ENCODE measurements at regions not wholly inside any gene's neighbourhood (a gene's known extent, or its start where the extent isn't known, plus 50 kb on each side); places are given as distances from the start of the nearest gene placed in this dataset.

- intact Hi-C loops (cut with micrococcal nuclease) (no loop called here), dilution Hi-C loops (cut with HindIII; ENCODE audit: low sequenced_read_pairs, unreplicated experiment) (no loop called here), in situ Hi-C loops (cut with MboI; ENCODE audit: low sequenced_read_pairs) (no loop called here)
- H3K27me3 ChIP-seq (ENCODE audit: control insufficient read depth, insufficient read depth, low read length), result no peaks in the 10 kb centered on the region
- H2AFZ ChIP-seq (replicated peaks; ENCODE audit: low read length, poor library complexity), result no peak overlapping the region
- no peaks in the 10 kb centered on the region for H3K9me1 ChIP-seq (ENCODE audit: insufficient read depth, low read length)
- BruUV-seq (replicated peaks), result no TSS peak
- ATAC-seq (ENCODE audit: low read depth) (no peak), DNase-seq (no peak)
- H3K27ac ChIP-seq (ENCODE audit: insufficient read depth, low read length), result no peak overlapping the region
- POLR2A ChIA-PET (ENCODE audit: unreplicated experiment), result no interaction called here
- H3K4me3 ChIP-seq (ENCODE audit: insufficient read depth, low read depth, low read length), result no peak overlapping the region
- H2BK120ac ChIP-seq (ENCODE audit: low read depth, low read length), result no peak overlapping the region
- H3K4me2 ChIP-seq (ENCODE audit: low read depth, low read length), result no peak overlapping the region
- no peak overlapping the region for H2AK9ac ChIP-seq (replicated peaks; ENCODE audit: low read depth, low read length, poor library complexity)
- no peak overlapping the region for H2AK5ac ChIP-seq (ENCODE audit: low read depth, low read length)
- CTCF ChIA-PET, result no interaction called here
- no peak overlapping the region for H2BK15ac ChIP-seq (ENCODE audit: low read depth, low read length)
- no peak overlapping the region for H3K56ac ChIP-seq (ENCODE audit: extremely low read depth, insufficient read depth, low read length)
- no peak overlapping the region for H3K18ac ChIP-seq (ENCODE audit: low read depth, low read length)
- no peak overlapping the region for H3K23ac ChIP-seq (ENCODE audit: low read depth, low read length)
- TF ChIP-seq RFX5 (IDR thresholded peaks at IDR 0.05; ENCODE audit: low read depth, low read length) (no peak), MXI1 (IDR thresholded peaks at IDR 0.05; ENCODE audit: borderline replicate concordance, low read depth, low read length) (no peak), RCOR1 (IDR thresholded peaks at IDR 0.05; ENCODE audit: insufficient replicate concordance, low read length) (no peak), MAZ (IDR thresholded peaks at IDR 0.05; ENCODE audit: borderline replicate concordance, low read depth, low read length) (no peak), MAFK (IDR thresholded peaks at IDR 0.05; ENCODE audit: low read depth, low read length) (no peak), POLR2A (IDR thresholded peaks at IDR 0.05; ENCODE audit: low read depth, low read length) (no peak), USF2 (IDR thresholded peaks at IDR 0.05; ENCODE audit: low read depth, low read length) (no peak), NFE2L2 (IDR thresholded peaks at IDR 0.05; ENCODE audit: low read depth, low read length) (no peak), CEBPB (IDR thresholded peaks at IDR 0.05; ENCODE audit: low read depth, low read length) (no peak), ELK1 (IDR thresholded peaks at IDR 0.05; ENCODE audit: borderline replicate concordance, low read depth, low read length) (no peak), RAD21 (IDR thresholded peaks at IDR 0.05; ENCODE audit: low read length) (no peak), BHLHE40 (IDR thresholded peaks at IDR 0.05; ENCODE audit: low read depth, low read length) (no peak), CTCF (conservative IDR thresholded peaks at IDR 0.05; ENCODE audit: low read depth, low read length) (no peak), FOS (IDR thresholded peaks at IDR 0.05; ENCODE audit: low read depth, low read length) (no peak), SMC3 (IDR thresholded peaks at IDR 0.05; ENCODE audit: low read depth, low read length) (no peak), CHD1 (IDR thresholded peaks at IDR 0.05; ENCODE audit: low read depth, low read length) (no peak)
- no peaks in the 10 kb centered on the region for H3K4me1 ChIP-seq (ENCODE audit: control insufficient read depth, insufficient read depth, low read length)
- no peaks in the 10 kb centered on the region for H3K79me1 ChIP-seq (ENCODE audit: low read depth in 1 of 2, low read length in 2 of 2)
- peaks cover 28% of the 10 kb centered on the region for H3K9me3 ChIP-seq (ENCODE audit: control insufficient read depth, insufficient read depth, low read length)
- 68% methylated on average over 5 of the region's 7 CpGs; no CpG with 5 or more reads in 1 of the 2 experiments for whole genome bisulfite sequencing, 2 experiments (ENCODE audit: extremely low coverage in 2 of 2, insufficient read length in 1 of 2)
- H4K8ac ChIP-seq (ENCODE audit: low read depth in 2 of 2, low read length in 2 of 2), result no peak overlapping the region
- H2BK20ac ChIP-seq (ENCODE audit: low read depth, low read length), result no peak overlapping the region
- no peak overlapping the region for H2BK5ac ChIP-seq (ENCODE audit: low read depth, low read length, poor library complexity, severe bottlenecking)
- H4K91ac ChIP-seq (ENCODE audit: insufficient read depth, low read depth, low read length), result no peak overlapping the region
- H3K36me3 ChIP-seq (ENCODE audit: control insufficient read depth, insufficient read depth, low read length), result no peaks in the 10 kb centered on the region
- H3K4ac ChIP-seq (ENCODE audit: low read depth, low read length), result no peak overlapping the region
- no peak overlapping the region for H4K5ac ChIP-seq (ENCODE audit: low read depth, low read length)
- no peaks in the 10 kb centered on the region for H4K20me1 ChIP-seq (ENCODE audit: insufficient read depth, low read length)
- H3K14ac ChIP-seq (replicated peaks; ENCODE audit: low read depth, low read length), result no peak overlapping the region
- no peak overlapping the region for H3K9ac ChIP-seq (ENCODE audit: low read depth, low read length)
These were observed 346.5 kb downstream of the BCL11B start for GRCh38 chr14:98925354-98926040.

Measured in IMR-90 (cell line).